ENCODE measurements at regions not wholly inside any gene's neighbourhood (a gene's known extent, or its start where the extent isn't known, plus 50 kb on each side); places are given as distances from the start of the nearest gene placed in this dataset.

GRCh38 chr18:40356168-40356567 is 1598.9 kb upstream of the PIK3C3 start:
- TF ChIP-seq, protein P1, sequence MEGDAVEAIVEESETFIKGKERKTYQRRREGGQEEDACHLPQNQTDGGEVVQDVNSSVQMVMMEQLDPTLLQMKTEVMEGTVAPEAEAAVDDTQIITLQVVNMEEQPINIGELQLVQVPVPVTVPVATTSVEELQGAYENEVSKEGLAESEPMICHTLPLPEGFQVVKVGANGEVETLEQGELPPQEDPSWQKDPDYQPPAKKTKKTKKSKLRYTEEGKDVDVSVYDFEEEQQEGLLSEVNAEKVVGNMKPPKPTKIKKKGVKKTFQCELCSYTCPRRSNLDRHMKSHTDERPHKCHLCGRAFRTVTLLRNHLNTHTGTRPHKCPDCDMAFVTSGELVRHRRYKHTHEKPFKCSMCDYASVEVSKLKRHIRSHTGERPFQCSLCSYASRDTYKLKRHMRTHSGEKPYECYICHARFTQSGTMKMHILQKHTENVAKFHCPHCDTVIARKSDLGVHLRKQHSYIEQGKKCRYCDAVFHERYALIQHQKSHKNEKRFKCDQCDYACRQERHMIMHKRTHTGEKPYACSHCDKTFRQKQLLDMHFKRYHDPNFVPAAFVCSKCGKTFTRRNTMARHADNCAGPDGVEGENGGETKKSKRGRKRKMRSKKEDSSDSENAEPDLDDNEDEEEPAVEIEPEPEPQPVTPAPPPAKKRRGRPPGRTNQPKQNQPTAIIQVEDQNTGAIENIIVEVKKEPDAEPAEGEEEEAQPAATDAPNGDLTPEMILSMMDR (IDR thresholded peaks at IDR 0.05; ENCODE audit: low read depth, low read length): no peak
- H3K4me3 ChIP-seq (replicated peaks in 1 of 2; ENCODE audit: low read depth in 2 of 2, low read length in 2 of 2): no peak overlapping the region
- DNase-seq (ENCODE audit: low read depth in 2 of 2): no peak

DNA sequence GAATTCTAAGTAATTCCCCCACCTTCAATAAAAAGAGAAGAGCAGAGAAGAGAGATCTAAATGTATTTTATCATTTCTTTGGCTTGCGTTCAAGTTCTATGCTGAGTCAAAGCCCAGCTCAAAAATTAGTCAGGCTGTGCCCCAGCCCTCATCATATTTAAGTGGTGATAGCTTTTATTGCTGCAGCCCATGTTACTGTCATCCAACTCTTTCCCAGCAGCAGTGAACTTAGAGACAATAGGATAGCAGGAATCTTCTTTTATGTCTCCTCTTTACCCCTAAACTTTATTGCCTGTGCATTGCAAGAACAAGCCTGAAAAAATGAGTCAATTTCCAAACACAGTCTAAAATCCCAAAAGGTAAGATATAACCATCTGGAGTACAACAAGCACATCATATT is 1599.3 kb upstream of the PIK3C3 start:
- peak; percentile 30 to 31 for DNase-seq (ENCODE audit: low read depth in 2 of 2)
- no peak overlapping the region for H3K4me3 ChIP-seq (replicated peaks in 1 of 2; ENCODE audit: low read depth in 2 of 2, low read length in 2 of 2)
- TF ChIP-seq, protein P1 (IDR thresholded peaks at IDR 0.05; ENCODE audit: low read depth, low read length): no peak

GRCh38 chr18:40348196-40348595 is 1606.8 kb upstream of the PIK3C3 start:
- DNase-seq (ENCODE audit: low read depth in 2 of 2): no peak
- TF ChIP-seq, protein P1 (IDR thresholded peaks at IDR 0.05; ENCODE audit: low read depth, low read length): no peak
- no peak overlapping the region for H3K4me3 ChIP-seq (replicated peaks in 1 of 2; ENCODE audit: low read depth in 2 of 2, low read length in 2 of 2)

GRCh38 chr18:40347261-40347660 is 1607.8 kb upstream of the PIK3C3 start:
- DNase-seq (ENCODE audit: low read depth in 2 of 2): no peak
- TF ChIP-seq, protein P1 (IDR thresholded peaks at IDR 0.05; ENCODE audit: low read depth, low read length): no peak
- no peak overlapping the region for H3K4me3 ChIP-seq (replicated peaks in 1 of 2; ENCODE audit: low read depth in 2 of 2, low read length in 2 of 2)

DNA sequence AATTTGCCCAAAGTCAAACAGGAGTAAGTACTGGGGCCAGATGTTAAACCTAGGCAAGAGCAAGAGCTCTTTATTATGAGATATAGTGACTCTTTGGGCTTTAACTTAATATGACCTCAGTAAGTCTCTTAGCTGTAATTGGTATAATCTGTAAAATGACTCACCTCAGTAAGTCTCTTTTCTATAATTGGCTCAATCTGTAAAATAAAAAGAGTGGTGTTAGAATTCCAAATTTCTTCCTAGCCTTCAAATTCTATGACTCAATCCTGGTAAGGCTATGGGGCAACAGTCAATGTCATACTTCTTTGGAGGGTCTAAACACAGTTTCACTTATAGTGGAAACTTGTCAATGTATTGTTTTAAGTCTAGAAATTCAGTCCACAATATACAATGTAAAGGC is 1608.9 kb upstream of the PIK3C3 start:
- TF ChIP-seq, protein P1 (IDR thresholded peaks at IDR 0.05; ENCODE audit: low read depth, low read length): no peak
- no peak for DNase-seq (ENCODE audit: low read depth in 2 of 2)
- H3K4me3 ChIP-seq (replicated peaks in 1 of 2; ENCODE audit: low read depth in 2 of 2, low read length in 2 of 2): no peak overlapping the region

- no peak for DNase-seq (ENCODE audit: low read depth in 2 of 2)
- H3K4me3 ChIP-seq (replicated peaks in 1 of 2; ENCODE audit: low read depth in 2 of 2, low read length in 2 of 2): no peak overlapping the region
- TF ChIP-seq, protein P1 (IDR thresholded peaks at IDR 0.05; ENCODE audit: low read depth, low read length): no peak
Measured at GRCh38 chr18:40341701-40342100, 1613.3 kb upstream of the PIK3C3 start.

DNA sequence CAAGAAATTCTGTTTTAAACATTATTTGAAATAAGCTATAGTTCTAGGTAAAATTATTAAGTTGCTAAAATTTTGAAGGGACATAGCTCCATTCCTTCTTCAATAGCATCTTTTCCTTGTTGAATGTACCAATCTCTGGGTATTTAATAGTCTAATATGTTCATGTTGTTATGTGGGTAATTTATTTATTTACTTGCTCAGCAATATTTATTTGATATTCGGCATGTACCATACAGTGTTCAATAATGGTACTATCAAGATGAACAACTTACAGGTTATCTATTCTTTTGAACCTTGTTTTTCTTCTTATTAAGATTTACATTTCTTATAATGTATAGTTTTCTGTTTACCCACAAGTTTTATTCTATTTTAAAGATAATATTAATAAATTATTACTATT is 1616.8 kb upstream of the PIK3C3 start:
- DNase-seq (ENCODE audit: low read depth in 2 of 2): no peak
- H3K4me3 ChIP-seq (replicated peaks in 1 of 2; ENCODE audit: low read depth in 2 of 2, low read length in 2 of 2): no peak overlapping the region
- TF ChIP-seq, protein P1 (IDR thresholded peaks at IDR 0.05; ENCODE audit: low read depth, low read length): no peak
